ENCODE measurements at regions not wholly inside any gene's neighbourhood (a gene's known extent, or its start where the extent isn't known, plus 50 kb on each side); places are given as distances from the start of the nearest gene placed in this dataset.

GRCh38 chr20:17878912-17879602 is 89.5 kb downstream of the SNX5 start:
- no peak overlapping the region; the same call in 1 of the 2 replicates for H2AFZ ChIP-seq (ENCODE audit: low read depth, low read length)
- peaks cover 62% of the 10 kb centered on the region for H3K4me1 ChIP-seq (ENCODE audit: low read length)
- H3K4me2 ChIP-seq (ENCODE audit: low read length): peak overlapping the region; percentile 77

GRCh38 chr20:17878069-17878911 is 90.3 kb downstream of the SNX5 start:
- Histone ChIP-seq H3K9ac (ENCODE audit: low read length) (peak overlapping the region; percentile 54), H3K27me3 (ENCODE audit: low read depth, low read length) (no peaks in the 10 kb centered on the region), H2AFZ (ENCODE audit: low read depth, low read length) (peak overlapping the region; percentile 1; the same call in 1 of the 2 replicates), H3K9me3 (ENCODE audit: insufficient read depth, low read length) (no peaks in the 10 kb centered on the region), H3K27ac (ENCODE audit: low read length) (peak overlapping the region; percentile 86), H4K20me1 (ENCODE audit: insufficient read depth, low read length) (no peaks in the 10 kb centered on the region), H3K36me3 (replicated peaks; ENCODE audit: low read depth, low read length) (no peaks in the 10 kb centered on the region), H3K4me1 (ENCODE audit: low read length) (peaks cover 62% of the 10 kb centered on the region), H3K79me2 (ENCODE audit: low read length) (no peaks in the 10 kb centered on the region), H3K4me2 (ENCODE audit: low read length) (peak overlapping the region; percentile 77), H3K4me3 (ENCODE audit: low read length) (peak overlapping the region; percentile 54)
- TF ChIP-seq, protein P1, sequence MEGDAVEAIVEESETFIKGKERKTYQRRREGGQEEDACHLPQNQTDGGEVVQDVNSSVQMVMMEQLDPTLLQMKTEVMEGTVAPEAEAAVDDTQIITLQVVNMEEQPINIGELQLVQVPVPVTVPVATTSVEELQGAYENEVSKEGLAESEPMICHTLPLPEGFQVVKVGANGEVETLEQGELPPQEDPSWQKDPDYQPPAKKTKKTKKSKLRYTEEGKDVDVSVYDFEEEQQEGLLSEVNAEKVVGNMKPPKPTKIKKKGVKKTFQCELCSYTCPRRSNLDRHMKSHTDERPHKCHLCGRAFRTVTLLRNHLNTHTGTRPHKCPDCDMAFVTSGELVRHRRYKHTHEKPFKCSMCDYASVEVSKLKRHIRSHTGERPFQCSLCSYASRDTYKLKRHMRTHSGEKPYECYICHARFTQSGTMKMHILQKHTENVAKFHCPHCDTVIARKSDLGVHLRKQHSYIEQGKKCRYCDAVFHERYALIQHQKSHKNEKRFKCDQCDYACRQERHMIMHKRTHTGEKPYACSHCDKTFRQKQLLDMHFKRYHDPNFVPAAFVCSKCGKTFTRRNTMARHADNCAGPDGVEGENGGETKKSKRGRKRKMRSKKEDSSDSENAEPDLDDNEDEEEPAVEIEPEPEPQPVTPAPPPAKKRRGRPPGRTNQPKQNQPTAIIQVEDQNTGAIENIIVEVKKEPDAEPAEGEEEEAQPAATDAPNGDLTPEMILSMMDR (IDR thresholded peaks at IDR 0.05; ENCODE audit: low read depth, low read length): no peak
- no peak for TF ChIP-seq EZH2phosphoT487 (IDR thresholded peaks at IDR 0.05; ENCODE audit: low read depth)

More at GRCh38 chr20:17878912-17879602, 89.5 kb downstream of the SNX5 start:
- H3K79me2 ChIP-seq (ENCODE audit: low read length): no peaks in the 10 kb centered on the region
- TF ChIP-seq, protein P1 (IDR thresholded peaks at IDR 0.05; ENCODE audit: low read depth, low read length): peak; percentile 57
- no peak for TF ChIP-seq EZH2phosphoT487 (IDR thresholded peaks at IDR 0.05; ENCODE audit: low read depth)
- no peaks in the 10 kb centered on the region for H3K27me3 ChIP-seq (ENCODE audit: low read depth, low read length)
- H3K36me3 ChIP-seq (replicated peaks; ENCODE audit: low read depth, low read length): no peaks in the 10 kb centered on the region
- peak overlapping the region; percentile 86 for H3K27ac ChIP-seq (ENCODE audit: low read length)
- H3K9me3 ChIP-seq (ENCODE audit: insufficient read depth, low read length): no peaks in the 10 kb centered on the region
- no peaks in the 10 kb centered on the region for H4K20me1 ChIP-seq (ENCODE audit: insufficient read depth, low read length)
- H3K9ac ChIP-seq (ENCODE audit: low read length): peak overlapping the region; percentile 54
- peak overlapping the region; percentile 54 for H3K4me3 ChIP-seq (ENCODE audit: low read length)

GRCh38 chr20:17875981-17876385 is 92.6 kb downstream of the SNX5 start:
- Histone ChIP-seq H3K9ac (ENCODE audit: low read length) (peak overlapping the region; percentile 46), H3K27me3 (ENCODE audit: low read depth, low read length) (peaks cover 16% of the 10 kb centered on the region), H4K20me1 (ENCODE audit: insufficient read depth, low read length) (no peaks in the 10 kb centered on the region), H3K4me1 (ENCODE audit: low read length) (peaks cover 62% of the 10 kb centered on the region), H3K4me2 (ENCODE audit: low read length) (peak overlapping the region; percentile 77), H3K36me3 (replicated peaks; ENCODE audit: low read depth, low read length) (no peaks in the 10 kb centered on the region), H3K79me2 (ENCODE audit: low read length) (no peaks in the 10 kb centered on the region), H3K4me3 (ENCODE audit: low read length) (peak overlapping the region; percentile 57), H3K9me3 (ENCODE audit: insufficient read depth, low read length) (no peaks in the 10 kb centered on the region), H2AFZ (ENCODE audit: low read depth, low read length) (peak overlapping the region; percentile 59), H3K27ac (ENCODE audit: low read length) (peak overlapping the region; percentile 58)
- no peak for TF ChIP-seq EZH2phosphoT487 (IDR thresholded peaks at IDR 0.05; ENCODE audit: low read depth)
- TF ChIP-seq, protein P1 (IDR thresholded peaks at IDR 0.05; ENCODE audit: low read depth, low read length): no peak
